HG03196 (cell line): ENCODE measurements at regions not wholly inside any gene's neighbourhood (a gene's known extent, or its start where the extent isn't known, plus 50 kb on each side); places are given as distances from the start of the nearest gene placed in this dataset.

ENCODE experiments used
- ATAC-seq: cut with Tn5 transposase; IDR thresholded peaks from one replicate; pipeline ENCODE4 v1.9.1; 2021; ENCODE audit not compliant: unreplicated experiment

DNA sequence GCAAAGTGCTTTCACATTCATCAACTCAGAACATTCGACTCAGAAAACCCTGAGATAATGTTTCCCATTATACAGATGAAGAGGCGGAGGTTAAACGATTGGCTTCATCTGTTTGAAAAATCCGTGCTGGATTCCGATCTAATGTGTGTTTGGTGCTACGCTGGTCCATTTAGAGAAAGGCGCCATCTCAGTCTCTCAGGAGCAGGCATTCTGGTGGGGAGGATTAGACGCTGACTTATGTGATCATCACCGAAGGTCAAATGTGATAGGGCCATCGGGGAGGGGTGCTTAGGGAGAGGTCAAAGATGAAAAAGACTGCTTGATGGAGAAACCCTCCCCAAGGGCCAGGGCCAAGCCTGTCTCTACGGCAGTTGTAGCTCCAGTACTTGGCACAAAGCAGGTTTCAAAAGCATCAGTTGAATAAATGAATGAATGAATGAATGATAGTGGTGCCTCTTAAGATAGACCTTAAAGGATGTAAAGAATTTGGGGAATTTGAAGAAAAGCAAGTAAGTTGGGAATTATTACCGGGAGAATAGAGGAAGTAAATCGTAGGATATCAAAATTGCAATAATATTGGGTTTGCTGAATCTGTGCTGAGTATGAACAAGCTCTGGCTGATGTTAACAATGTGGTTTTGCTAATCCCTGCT, 160.6 kb upstream of the SHB start:
- no peak for ATAC-seq

- no peak for ATAC-seq
These were observed 160.1 kb upstream of the SHB start for GRCh38 chr9:38229104-38229500.

DNA sequence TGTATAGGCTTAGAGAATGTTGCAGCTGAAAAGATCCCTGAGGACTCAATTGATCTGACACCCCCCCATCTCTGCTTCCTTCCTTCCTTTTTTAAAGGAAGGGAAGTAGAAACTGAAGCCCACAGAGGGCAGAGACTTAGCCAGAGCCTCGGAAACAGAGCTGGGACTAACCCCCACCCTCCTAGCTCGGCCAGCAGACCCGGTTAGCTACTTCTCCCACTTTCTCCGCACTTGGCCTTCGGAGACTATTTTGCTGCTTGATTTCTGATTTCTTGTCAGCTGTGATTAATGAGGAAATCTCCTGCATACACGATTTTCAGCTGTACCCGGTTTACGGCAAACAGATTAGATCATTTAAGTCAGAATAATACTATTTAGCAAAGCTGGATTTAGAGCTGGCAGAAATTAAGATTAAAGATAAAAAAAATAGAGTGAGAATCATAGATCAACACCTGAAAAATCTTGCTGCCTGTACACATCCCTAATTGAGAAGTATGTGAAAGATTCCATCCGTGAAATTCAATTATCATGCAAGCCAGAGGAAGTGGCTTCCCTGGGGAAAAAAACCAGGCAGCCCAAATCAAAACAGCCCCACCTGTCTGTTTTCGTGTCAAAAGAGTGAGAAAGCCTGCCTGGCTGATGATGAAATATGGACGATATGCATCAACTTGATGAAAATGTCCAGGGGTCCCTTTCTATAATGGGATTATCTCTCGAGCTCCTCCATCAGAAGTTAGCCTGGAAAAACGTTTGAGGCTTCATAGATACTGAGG, 159.5 kb upstream of the SHB start:
- no peak for ATAC-seq

DNA sequence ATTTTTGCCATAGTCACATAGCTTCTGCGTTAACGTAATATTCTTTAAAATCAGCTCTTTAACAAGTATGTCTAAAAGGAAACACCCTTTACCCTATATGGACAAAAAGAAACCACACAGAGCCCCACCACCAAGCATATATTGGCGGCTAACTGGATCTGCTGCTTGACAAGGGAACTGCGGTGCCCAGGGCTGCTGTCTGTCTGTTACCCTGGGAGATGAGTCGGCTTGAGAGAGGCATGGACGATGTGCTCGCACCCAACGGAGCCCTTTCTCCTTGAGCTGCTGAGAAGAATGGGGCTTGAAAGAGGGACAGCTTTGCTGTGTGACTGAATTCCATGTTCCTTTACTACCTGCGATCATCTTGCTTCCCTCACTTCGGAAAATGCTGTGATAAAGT, 158.6 kb upstream of the SHB start:
- ATAC-seq = no peak

DNA sequence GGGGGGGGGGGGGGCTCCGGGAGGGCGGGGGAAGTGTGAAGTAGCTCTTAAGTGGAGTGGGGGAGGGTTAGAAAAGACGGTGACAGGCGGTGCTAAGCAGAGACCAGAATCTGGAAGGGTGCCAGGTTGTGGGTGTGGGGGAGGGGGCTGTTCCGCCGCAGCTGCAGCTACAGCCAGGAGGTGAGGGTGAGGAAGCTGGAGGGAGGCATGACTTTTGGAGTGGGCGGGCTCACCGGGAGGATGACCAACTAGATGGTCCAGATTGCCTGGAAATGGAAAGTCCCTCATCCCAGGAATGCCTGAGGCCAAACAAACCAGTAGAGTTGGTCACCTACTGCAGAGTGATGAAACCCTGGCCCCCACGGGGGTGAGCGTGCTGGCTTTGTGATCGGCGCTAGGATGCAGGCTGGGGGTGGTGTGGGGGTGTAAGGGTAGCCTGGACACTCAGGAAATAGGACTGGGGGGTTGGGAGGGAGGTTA, 158.1 kb upstream of the SHB start:
- no peak for ATAC-seq

- ATAC-seq = no peak
These were observed 157.5 kb upstream of the SHB start for GRCh38 chr9:38226491-38226951.

DNA sequence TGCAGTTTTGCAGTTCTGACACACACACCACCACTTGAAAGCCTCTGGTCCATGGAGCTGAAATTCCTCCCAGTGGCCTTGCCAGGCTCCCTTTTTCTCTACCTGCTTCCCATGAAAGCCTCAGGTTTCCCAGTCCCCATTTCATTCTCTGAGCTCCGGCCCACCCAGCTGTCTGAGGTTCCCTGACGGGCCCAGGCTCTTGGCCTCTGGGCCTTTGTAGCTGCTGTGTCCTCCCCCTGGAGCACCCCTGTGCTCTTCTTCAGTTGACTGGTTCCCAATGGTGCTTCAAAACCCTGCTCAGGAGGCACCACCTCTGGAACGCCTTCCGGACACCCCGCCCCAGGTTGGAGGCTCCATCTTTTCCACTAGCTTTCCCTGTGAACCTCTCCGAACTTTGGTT, 155.9 kb upstream of the SHB start:
- no peak for ATAC-seq

- ATAC-seq = no peak
These were observed 147.5 kb upstream of the SHB start for GRCh38 chr9:38216572-38216971.

GRCh38 chr9:38215465-38215864, 146.4 kb upstream of the SHB start:
- no peak for ATAC-seq

GRCh38 chr9:38214432-38214831, 145.4 kb upstream of the SHB start:
- no peak for ATAC-seq

DNA sequence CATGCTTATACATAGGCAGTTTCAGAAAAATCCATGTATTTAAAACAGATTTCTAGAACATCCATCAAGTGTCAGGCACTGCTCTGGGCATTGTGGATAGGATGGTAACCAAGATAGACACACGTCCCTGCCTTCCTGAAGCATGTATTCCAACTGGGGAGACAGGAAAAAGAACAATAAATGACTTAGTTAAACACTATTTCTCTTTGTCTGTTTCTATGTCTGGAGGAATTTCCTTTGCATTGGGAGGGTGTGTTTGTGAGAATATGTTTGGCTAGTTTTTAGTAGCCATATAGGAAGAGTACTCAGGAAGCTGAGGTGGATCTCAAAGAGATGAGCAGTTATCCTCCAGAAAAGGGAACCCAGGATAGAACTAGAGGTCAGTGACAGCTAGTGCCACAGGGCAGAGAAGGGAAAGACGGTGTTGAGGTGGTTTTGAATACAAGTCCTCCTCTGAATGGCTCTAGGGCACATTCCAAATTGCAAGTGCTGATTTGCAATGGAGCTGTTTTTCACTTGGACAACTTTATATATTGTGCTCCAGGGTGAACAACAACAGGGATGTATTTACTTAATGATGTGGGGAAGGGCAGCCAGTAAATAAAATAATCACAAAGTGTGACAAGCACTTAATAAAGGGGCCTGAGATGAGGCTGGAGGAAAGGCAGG, 144.7 kb upstream of the SHB start:
- no peak for ATAC-seq

- no peak for ATAC-seq
These were observed 143.0 kb upstream of the SHB start for GRCh38 chr9:38212016-38212415.

- no peak for ATAC-seq
These were observed 142.0 kb upstream of the SHB start for GRCh38 chr9:38211002-38211401.

DNA sequence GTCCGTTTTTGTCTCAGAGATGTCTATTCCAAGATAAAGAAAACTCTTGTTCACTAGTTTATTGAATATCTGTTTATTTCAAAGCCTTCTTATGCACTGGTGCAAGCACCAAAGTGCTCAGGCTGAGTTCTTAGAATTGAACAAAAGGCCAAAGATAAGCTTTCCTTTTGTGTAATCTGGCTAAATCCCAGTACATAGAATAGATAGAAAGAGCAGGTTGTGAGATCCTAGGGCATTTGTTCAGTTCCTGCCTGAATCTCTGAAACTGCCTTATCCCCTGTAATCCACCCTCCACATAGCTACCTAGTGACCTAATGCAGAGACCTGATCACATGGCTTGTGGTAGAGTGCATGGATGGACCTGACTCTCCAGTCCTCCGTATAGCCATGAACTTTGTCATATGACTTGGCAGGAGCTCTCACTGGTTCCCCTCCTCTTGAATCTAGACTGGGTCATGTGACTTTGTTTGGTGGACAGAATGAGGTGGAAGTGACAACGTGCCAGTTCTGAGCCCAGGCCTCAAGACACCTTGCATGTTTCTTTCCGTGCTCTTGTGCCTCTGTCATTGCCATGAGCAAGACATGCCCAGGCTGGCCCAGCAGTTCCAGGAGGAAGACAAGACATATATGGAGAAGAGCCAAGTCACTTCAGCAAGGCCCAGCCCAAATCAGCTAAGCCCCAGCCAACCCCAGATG, 139.3 kb upstream of the SHB start:
- ATAC-seq = no peak

DNA sequence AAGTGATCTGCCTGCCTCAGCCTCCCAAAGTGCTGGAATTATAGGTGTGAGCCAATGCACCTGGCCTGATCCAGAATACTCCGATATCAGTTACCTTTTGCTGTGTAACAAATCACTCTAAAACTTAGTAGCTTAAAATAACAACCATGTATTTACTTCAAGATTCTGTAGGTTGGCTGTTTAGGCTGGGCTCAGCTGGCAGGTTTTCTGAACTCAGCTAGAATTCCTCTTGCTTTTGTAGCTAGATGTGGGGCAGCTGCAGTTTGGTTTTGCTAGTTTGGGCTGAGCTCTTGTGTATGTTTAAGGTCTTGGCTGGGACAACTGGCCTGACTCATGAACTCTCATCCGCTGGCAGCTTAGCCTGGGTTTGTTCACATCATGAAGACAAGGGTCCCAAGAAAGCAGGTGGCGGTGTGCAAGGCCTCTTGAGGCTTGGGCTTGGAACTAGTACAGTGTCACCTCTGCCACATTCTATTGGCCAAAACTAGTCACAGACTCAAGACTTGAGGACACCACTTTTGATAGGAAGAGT, 138.3 kb upstream of the SHB start:
- ATAC-seq = no peak

DNA sequence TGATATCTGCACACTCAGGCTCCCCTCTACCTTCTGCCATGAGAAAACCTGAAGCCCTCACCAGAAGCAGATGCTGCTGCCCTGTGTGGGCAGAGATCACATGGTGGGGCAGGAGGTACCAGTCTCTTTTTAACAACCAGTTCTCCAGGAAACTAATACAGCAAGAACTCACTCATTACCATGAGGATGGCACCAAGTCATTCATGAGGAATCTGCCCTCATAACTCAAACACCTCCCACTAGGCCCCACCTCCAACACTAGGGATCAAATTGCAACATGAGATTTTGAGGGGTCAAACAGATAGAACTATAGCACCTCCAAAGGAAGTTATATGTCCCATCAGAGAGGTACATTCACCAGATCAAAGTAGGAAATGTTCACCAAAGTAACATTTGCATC, 136.3 kb upstream of the SHB start:
- no peak for ATAC-seq

GRCh38 chr9:38202336-38202938, 133.4 kb upstream of the SHB start:
- ATAC-seq = no peak

GRCh38 chr9:38201844-38202243, 132.8 kb upstream of the SHB start:
- ATAC-seq = no peak

DNA sequence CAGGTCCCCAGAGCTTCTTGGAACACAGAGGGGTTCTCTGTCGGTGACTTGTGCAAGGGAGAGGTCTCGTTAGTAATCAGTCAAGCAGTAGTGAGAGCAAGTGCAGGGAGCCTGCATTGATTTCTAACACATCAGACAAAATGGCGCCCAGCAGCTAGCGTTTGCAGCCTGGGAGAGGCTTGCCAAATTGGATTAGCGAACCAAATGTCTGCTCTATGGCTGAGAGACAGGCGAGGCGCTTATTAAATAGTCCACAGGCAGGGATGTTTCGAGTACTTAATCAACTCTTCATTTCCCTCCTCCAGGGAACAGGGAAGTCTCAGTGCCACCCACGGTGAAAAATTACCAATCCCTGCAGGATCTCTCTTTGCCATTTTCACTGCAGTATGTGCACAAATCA, 131.4 kb upstream of the SHB start:
- no peak for ATAC-seq

- no peak for ATAC-seq
These were observed 129.1 kb upstream of the SHB start for GRCh38 chr9:38198140-38198539.

DNA sequence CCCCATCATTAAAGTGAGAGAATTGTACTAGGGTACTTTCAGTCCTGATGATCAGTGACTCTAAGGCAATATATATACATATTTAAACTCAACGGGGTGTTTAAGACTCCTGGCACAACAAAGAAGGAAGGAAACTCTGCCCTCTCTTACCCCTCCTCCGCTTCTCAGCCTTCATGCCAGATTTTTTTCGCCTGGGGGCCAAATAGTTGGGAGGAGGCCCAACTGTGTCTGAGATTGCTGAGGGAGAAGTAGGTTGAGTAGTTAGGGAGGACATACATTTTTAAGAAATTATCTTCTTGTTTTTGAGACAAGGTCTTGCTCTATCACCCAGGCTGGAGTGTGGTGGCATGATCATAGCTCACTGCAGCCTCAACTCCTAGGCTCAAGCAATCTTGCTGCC, 127.7 kb upstream of the SHB start:
- no peak for ATAC-seq
